Activated T-helper 1 cell treated with anti-CD3 and anti-CD28 coated beads, Interleukin-12 subunit alpha, Interleukin-12 subunit beta, Interleukin-2, Interleukin-4 antibody, amounts not matched to agents 30 ng/mL and 10 ng/mL and 1 ng/mL, durations not matched to agents 14 hours and 24 hours and 36 hours (primary cell): ENCODE measurements at regions not wholly inside any gene's neighbourhood (a gene's known extent, or its start where the extent isn't known, plus 50 kb on each side); places are given as distances from the start of the nearest gene placed in this dataset.

Experiments used
- DNase-seq: peaks from one replicate; pipeline ENCODE4 v3.0.0; 2021; ENCODE audit warnings: low spot score
- H3K27ac Mint-ChIP-seq: one replicate; pipeline ENCODE4 v1.8.0; 2021; ENCODE audit warnings: mild to moderate bottlenecking, mixed read lengths
- H3K27me3 Mint-ChIP-seq: one replicate; pipeline ENCODE4 v1.8.0; 2022; ENCODE audit warnings: mild to moderate bottlenecking, moderate library complexity, mixed read lengths; ENCODE audit not compliant: insufficient read depth
- H3K36me3 Mint-ChIP-seq: one replicate; pipeline ENCODE4 v1.8.0; 2021; ENCODE audit warnings: low read depth, mixed read lengths
- H3K4me1 Mint-ChIP-seq: one replicate; pipeline ENCODE4 v1.8.0; 2021; ENCODE audit warnings: low read depth, mixed read lengths
- H3K4me3 Mint-ChIP-seq: one replicate; pipeline ENCODE4 v1.8.0; 2021; ENCODE audit warnings: mild to moderate bottlenecking, moderate library complexity, mixed read lengths
- H3K9me3 Mint-ChIP-seq: one replicate; pipeline ENCODE4 v1.8.0; 2021; ENCODE audit warnings: mixed read lengths
- intact Hi-C: fragments of 100-400 bp; cut with micrococcal nuclease; formaldehyde crosslinking; loops from one replicate; pipeline ENCODE4 v1.15.1; 2024

GRCh38 chr11:80458376-80458775, 1017.5 kb upstream of the TENM4 start:
- no peaks in the 10 kb centered on the region for H3K36me3 Mint-ChIP-seq
- H3K4me3 Mint-ChIP-seq: no peak overlapping the region
- DNase-seq: no peak
- H3K9me3 Mint-ChIP-seq: peaks cover 5% of the 10 kb centered on the region
- intact Hi-C loops: no loop called here
- H3K27ac Mint-ChIP-seq: no peak overlapping the region
- H3K27me3 Mint-ChIP-seq: no peaks in the 10 kb centered on the region
- no peaks in the 10 kb centered on the region for H3K4me1 Mint-ChIP-seq

DNA sequence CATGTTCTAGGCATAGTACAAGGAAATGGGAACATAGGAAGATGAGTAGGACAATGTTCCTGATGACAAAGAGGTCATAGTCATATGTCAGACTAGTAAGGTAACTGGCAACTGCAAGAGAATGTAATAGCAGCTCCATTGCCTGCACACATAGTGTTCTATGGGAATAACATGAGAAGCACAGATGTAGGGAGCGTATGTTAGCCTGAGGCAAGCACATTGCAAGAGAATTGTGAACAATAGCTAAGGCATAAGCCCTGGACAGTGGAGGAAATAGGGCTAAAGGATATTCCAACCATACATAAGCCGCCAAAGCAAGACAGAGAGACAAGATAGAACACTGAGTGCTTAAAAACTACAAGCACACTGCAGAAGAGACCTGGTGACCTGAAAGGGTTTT, 1017.0 kb upstream of the TENM4 start:
- no peaks in the 10 kb centered on the region for H3K27me3 Mint-ChIP-seq
- no peaks in the 10 kb centered on the region for H3K4me1 Mint-ChIP-seq
- no peak overlapping the region for H3K4me3 Mint-ChIP-seq
- no peak overlapping the region for H3K27ac Mint-ChIP-seq
- DNase-seq: no peak
- intact Hi-C loops: no loop called here
- H3K36me3 Mint-ChIP-seq: no peaks in the 10 kb centered on the region
- H3K9me3 Mint-ChIP-seq: peaks cover 5% of the 10 kb centered on the region

DNA sequence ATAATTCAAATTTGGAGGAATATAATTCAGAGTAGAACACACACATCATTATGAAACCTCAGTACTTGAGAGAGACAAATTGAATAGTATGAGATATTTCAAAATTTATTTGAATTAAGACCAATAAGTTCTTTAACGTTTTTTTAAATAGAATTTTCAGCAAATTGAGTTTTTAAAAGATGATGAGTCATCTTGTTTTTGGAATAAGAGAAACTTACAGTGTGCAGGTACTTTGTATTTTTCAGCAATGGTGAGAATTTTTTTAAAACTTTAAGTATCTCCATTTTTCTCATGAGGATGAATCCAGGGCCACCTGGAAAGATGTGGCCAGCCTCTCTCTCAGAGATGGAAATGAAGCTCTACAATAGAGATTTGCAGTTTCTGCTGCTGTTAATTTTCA, 1015.0 kb upstream of the TENM4 start:
- no peaks in the 10 kb centered on the region for H3K36me3 Mint-ChIP-seq
- intact Hi-C loops: no loop called here
- no peak overlapping the region for H3K27ac Mint-ChIP-seq
- H3K9me3 Mint-ChIP-seq: peaks cover 5% of the 10 kb centered on the region
- DNase-seq: no peak
- no peak overlapping the region for H3K4me3 Mint-ChIP-seq
- H3K27me3 Mint-ChIP-seq: no peaks in the 10 kb centered on the region
- no peaks in the 10 kb centered on the region for H3K4me1 Mint-ChIP-seq

DNA sequence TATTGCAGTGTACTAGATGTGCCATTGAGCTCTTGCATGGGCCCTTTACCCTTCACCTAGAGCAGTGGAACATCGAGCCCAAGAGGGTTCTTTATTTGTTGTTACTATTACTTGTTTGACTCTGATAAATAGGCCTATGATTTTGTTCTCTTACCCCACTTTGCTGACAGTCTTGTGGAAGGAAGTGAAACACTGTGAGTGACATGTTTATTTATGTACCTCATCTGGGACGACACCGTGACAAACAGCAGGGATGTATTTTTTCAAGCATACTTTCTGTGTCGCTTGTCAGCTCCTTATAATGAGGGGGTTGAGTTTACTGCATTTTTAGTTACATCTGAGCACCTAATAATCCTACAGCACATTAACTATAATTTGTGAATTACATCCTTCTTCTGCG, 1010.3 kb upstream of the TENM4 start:
- H3K27me3 Mint-ChIP-seq: no peaks in the 10 kb centered on the region
- H3K9me3 Mint-ChIP-seq: peaks cover 6% of the 10 kb centered on the region
- no peak for DNase-seq
- no peak overlapping the region for H3K27ac Mint-ChIP-seq
- H3K4me1 Mint-ChIP-seq: no peaks in the 10 kb centered on the region
- no peak overlapping the region for H3K4me3 Mint-ChIP-seq
- H3K36me3 Mint-ChIP-seq: no peaks in the 10 kb centered on the region
- intact Hi-C loops: no loop called here

DNA sequence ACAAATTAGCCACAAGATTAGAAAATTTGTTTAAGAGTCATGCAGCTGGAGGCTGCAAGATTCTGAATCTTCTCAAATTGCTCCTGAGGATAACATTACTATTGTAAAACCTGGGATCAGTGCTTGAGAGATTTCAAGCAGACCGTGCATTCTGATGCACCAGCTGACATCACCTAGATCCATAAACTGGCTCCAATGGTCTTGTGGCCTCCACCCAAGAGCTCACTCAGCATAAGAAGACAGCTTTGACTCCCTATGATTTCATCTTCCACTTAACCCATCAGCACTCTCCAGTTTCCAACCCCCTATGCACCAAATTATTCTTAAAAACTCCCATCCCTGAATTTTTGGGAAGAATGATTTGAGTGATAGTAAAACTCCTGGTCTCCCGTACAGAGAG, 1007.9 kb upstream of the TENM4 start:
- H3K9me3 Mint-ChIP-seq: peaks cover 11% of the 10 kb centered on the region
- H3K36me3 Mint-ChIP-seq: no peaks in the 10 kb centered on the region
- no peak for DNase-seq
- H3K27me3 Mint-ChIP-seq: no peaks in the 10 kb centered on the region
- intact Hi-C loops: no loop called here
- no peaks in the 10 kb centered on the region for H3K4me1 Mint-ChIP-seq
- no peak overlapping the region for H3K27ac Mint-ChIP-seq
- no peak overlapping the region for H3K4me3 Mint-ChIP-seq

GRCh38 chr11:80443177-80443576, 1002.3 kb upstream of the TENM4 start:
- no peak overlapping the region for H3K27ac Mint-ChIP-seq
- H3K4me3 Mint-ChIP-seq: no peak overlapping the region
- peaks cover 19% of the 10 kb centered on the region for H3K9me3 Mint-ChIP-seq
- H3K4me1 Mint-ChIP-seq: no peaks in the 10 kb centered on the region
- no peak for DNase-seq
- no peaks in the 10 kb centered on the region for H3K36me3 Mint-ChIP-seq
- intact Hi-C loops: no loop called here
- H3K27me3 Mint-ChIP-seq: no peaks in the 10 kb centered on the region

GRCh38 chr11:80441821-80442220, 1001.0 kb upstream of the TENM4 start:
- Mint-ChIP-seq H3K9me3 (peaks cover 21% of the 10 kb centered on the region), H3K4me3 (no peak overlapping the region), H3K27me3 (no peaks in the 10 kb centered on the region), H3K4me1 (no peaks in the 10 kb centered on the region), H3K27ac (no peak overlapping the region), H3K36me3 (no peaks in the 10 kb centered on the region)
- intact Hi-C loops: no loop called here
- no peak for DNase-seq

DNA sequence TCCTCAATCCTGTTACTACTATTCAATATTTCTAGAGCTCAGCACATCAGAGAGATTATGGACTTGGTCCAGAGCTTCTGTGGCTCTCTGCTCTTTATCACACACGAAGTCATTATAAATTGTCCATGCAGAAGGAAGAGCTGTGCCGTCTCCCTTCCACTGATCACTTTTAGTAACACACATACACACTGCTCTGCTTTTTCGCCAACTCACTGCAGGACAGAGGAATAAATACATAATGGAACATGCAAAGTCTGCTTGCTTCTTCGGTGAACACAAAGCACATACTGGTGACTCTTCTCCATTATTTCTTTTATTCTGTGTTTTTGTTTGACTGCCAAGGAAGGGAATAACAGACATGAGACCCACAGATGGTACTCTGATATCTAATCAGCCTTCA, 1000.0 kb upstream of the TENM4 start:
- Mint-ChIP-seq H3K27ac (no peak overlapping the region), H3K4me1 (no peaks in the 10 kb centered on the region), H3K9me3 (peaks cover 12% of the 10 kb centered on the region), H3K4me3 (no peak overlapping the region), H3K36me3 (no peaks in the 10 kb centered on the region), H3K27me3 (no peaks in the 10 kb centered on the region)
- no peak for DNase-seq
- intact Hi-C loops: no loop called here

- Mint-ChIP-seq H3K27ac (no peak overlapping the region), H3K36me3 (no peaks in the 10 kb centered on the region), H3K4me3 (no peak overlapping the region), H3K9me3 (peaks cover 24% of the 10 kb centered on the region), H3K4me1 (no peaks in the 10 kb centered on the region), H3K27me3 (no peaks in the 10 kb centered on the region)
- DNase-seq: no peak
- intact Hi-C loops: no loop called here
These were observed 995.7 kb upstream of the TENM4 start for GRCh38 chr11:80436547-80436946.

DNA sequence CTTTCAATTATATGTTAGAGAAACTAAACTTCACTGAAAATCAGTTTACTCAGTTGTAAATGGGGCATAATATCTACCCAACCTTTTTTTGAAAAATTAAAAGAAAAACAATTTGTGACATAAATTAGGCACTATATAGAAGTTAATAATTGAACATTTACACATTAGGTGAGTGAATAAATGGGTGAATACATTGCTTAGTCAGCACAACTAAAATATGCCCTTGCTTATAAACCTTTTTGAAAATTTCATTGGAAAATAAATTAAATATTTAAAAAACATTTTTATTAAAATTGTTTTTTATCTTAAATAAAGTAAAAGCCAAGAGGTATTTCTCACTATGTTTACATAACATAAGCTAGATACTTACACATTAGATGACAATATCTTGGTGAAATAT, 994.5 kb upstream of the TENM4 start:
- H3K27me3 Mint-ChIP-seq: no peaks in the 10 kb centered on the region
- no peak for DNase-seq
- intact Hi-C loops: no loop called here
- H3K4me3 Mint-ChIP-seq: no peak overlapping the region
- H3K27ac Mint-ChIP-seq: no peak overlapping the region
- H3K36me3 Mint-ChIP-seq: no peaks in the 10 kb centered on the region
- no peaks in the 10 kb centered on the region for H3K4me1 Mint-ChIP-seq
- H3K9me3 Mint-ChIP-seq: peaks cover 23% of the 10 kb centered on the region

- intact Hi-C loops: no loop called here
- no peak overlapping the region for H3K27ac Mint-ChIP-seq
- no peaks in the 10 kb centered on the region for H3K4me1 Mint-ChIP-seq
- no peaks in the 10 kb centered on the region for H3K36me3 Mint-ChIP-seq
- H3K4me3 Mint-ChIP-seq: no peak overlapping the region
- DNase-seq: no peak
- H3K27me3 Mint-ChIP-seq: no peaks in the 10 kb centered on the region
- H3K9me3 Mint-ChIP-seq: peaks cover 14% of the 10 kb centered on the region
These were observed 991.2 kb upstream of the TENM4 start for GRCh38 chr11:80432057-80432456.

GRCh38 chr11:80424012-80424695, 983.3 kb upstream of the TENM4 start:
- Mint-ChIP-seq H3K4me1 (no peaks in the 10 kb centered on the region), H3K4me3 (no peak overlapping the region), H3K9me3 (peaks cover 6% of the 10 kb centered on the region), H3K27me3 (no peaks in the 10 kb centered on the region), H3K36me3 (no peaks in the 10 kb centered on the region), H3K27ac (no peak overlapping the region)
- intact Hi-C loops: no loop called here
- no peak for DNase-seq

DNA sequence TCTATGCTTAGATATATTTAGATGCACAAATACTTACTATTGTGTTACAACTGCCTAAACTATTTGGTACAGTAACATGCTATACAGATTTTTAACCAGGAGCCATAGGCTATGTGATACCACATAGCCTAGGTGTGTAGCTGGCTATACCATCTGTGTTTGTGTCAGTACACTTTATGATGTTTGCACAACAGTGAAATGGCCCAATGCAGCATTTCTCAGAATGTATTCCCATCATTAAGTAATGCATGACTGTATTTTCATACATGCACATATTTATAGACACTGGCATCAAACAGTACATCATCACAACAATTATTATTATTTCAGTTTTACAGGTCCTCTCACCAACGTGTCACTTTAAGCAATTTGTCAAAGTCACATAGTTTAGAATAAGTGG, 979.5 kb upstream of the TENM4 start:
- Mint-ChIP-seq H3K4me1 (no peaks in the 10 kb centered on the region), H3K27ac (no peak overlapping the region), H3K27me3 (no peaks in the 10 kb centered on the region), H3K9me3 (peaks cover 4% of the 10 kb centered on the region), H3K36me3 (no peaks in the 10 kb centered on the region), H3K4me3 (no peak overlapping the region)
- DNase-seq: no peak
- intact Hi-C loops: no loop called here

DNA sequence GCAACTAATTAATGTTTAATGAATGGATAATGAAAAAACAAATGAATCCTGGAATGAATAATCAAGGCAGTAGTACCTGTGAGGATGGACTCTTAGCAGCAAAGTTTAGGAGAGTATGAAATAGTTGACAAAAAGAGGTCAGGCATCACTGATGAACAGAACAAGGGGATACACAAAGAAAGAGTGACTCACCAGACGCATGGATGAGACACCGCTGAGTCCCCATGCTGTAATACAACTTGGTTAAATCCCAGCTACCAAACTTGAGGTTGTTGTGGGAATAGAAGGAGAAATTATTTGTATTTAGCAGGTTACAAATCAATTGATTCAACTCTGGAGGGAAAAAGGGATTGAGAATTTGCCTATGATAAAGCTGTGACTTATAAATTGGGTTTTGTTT, 976.9 kb upstream of the TENM4 start:
- Mint-ChIP-seq H3K27ac (no peak overlapping the region), H3K4me1 (no peaks in the 10 kb centered on the region), H3K4me3 (no peak overlapping the region), H3K27me3 (no peaks in the 10 kb centered on the region), H3K9me3 (peaks cover 5% of the 10 kb centered on the region), H3K36me3 (no peaks in the 10 kb centered on the region)
- DNase-seq: no peak
- intact Hi-C loops: no loop called here
